Transverse colon (tissue), 4 donors: ENCODE measurements at regions not wholly inside any gene's neighbourhood (a gene's known extent, or its start where the extent isn't known, plus 50 kb on each side); places are given as distances from the start of the nearest gene placed in this dataset.

ENCODE experiments used
- DNase-seq: peaks from one replicate; pipeline ENCODE4 v3.0.0-alpha.2; 2019
- H3K27ac ChIP-seq, 4 donors: fragments of 200-600 bp; sonication (generic); 2 replicates each; pipeline ENCODE4 v1.5.1; 2016 to 2018; ENCODE audit warnings: inconsistent platforms in 4 of 4
- H3K27me3 ChIP-seq: fragments of 200-600 bp; sonication (generic); 2 replicates; pipeline ENCODE4 v1.5.1; 2017; ENCODE audit warnings: inconsistent platforms
- H3K36me3 ChIP-seq, 4 donors: fragments of 200-600 bp; sonication (generic); 2 replicates each; pipeline ENCODE4 v1.5.1; 2017 to 2019; ENCODE audit warnings: inconsistent platforms in 4 of 4
- H3K4me1 ChIP-seq, 4 donors: fragments of 200-600 bp; sonication (generic); 2 replicates each; pipeline ENCODE4 v1.5.1; 2017 to 2020; ENCODE audit warnings: inconsistent platforms in 4 of 4
- H3K4me3 ChIP-seq, 4 donors: fragments of 200-600 bp; sonication (generic); 1 replicate in 1 of 4; 2 replicates in 3 of 4; pipeline versions ENCODE4 v1.5.1 to v1.6.1; 2017 to 2019; ENCODE audit warnings: inconsistent platforms in 4 of 4
- H3K9me3 ChIP-seq, 2 donors: fragments of 200-600 bp; sonication (generic); 2 replicates each; pipeline ENCODE4 v1.5.1; 2017 to 2019; ENCODE audit warnings: inconsistent platforms in 2 of 2
- EP300 ChIP-seq: sonication (generic); formaldehyde crosslinking; IDR thresholded peaks from one replicate; pipeline ENCODE4 v1.6.1; 2017; ENCODE audit warnings: antibody characterized with exemption, low read depth
- POLR2A ChIP-seq: fragments of 450-650 bp; IDR thresholded peaks from one replicate; pipeline ENCODE4 v1.6.1; 2016; ENCODE audit warnings: antibody characterized with exemption, mild to moderate bottlenecking, moderate library complexity
- POLR2AphosphoS5 ChIP-seq, 3 donors: sonication (generic); formaldehyde crosslinking; IDR thresholded peaks; one replicate each; pipeline ENCODE4 v1.6.1; 2016; ENCODE audit warnings: antibody characterized with exemption in 3 of 3
- WGBS, 2 donors: methylation state at CpG; one replicate each; pipeline ENCODE4 v1.1.5; 2018; ENCODE audit warnings: low coverage in 1 of 2; 5-methylcytosine and 5-hydroxymethylcytosine counted together
- in situ Hi-C, 4 donors: fragments of 200-750 bp; cut with MboI; loops; one replicate each; pipeline versions ENCODE4 v1.15.0 to v1.15.1; 2017; ENCODE audit warnings: low sequenced_read_pairs in 3 of 4, low pct_ligation_motif_present in 1 of 4, low pct_unique_long_range_greater_than_20kb in 1 of 4
- intact Hi-C: fragments of 100-400 bp; cut with DNase I; formaldehyde crosslinking; loops from one replicate; pipeline ENCODE4 v1.15.1; 2023; ENCODE audit warnings: low total_unique reads
- TF ChIP-seq, protein P1 (sequence below), 5 experiments: fragments of 200-600 bp in 3 of 5; fragments of 450-650 bp in 2 of 5; sonication (generic) in 3 of 5; IDR thresholded peaks; 1 replicate in 2 of 5; 2 replicates in 3 of 5; pipeline ENCODE4 v1.5.1; 2016 to 2017; ENCODE audit warnings: antibody characterized with exemption in 5 of 5, inconsistent platforms in 3 of 5, mild to moderate bottlenecking in 2 of 5, moderate library complexity in 1 of 5

DNA sequence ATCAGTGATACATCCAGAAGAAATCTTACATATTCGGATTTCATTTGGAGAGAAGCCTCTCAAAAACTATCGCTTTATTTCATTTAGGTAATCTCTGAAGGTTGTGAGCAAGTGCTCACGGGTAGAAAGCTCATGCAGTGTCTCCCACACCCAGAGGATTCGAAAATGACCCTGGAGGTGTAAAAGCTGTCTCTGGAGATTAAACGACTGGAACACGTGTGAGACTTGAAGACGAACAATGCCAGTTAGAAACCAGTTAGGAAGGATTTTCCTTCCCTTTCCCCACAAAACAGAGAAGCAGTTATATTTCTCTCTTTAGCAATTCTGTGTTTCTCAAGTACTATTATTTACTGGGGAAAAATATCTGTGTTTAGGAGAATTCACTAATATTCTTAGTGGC, 92.5 kb upstream of the CD55 start:
- intact Hi-C loops (no loop called here), in situ Hi-C loops (no loop called here)
- whole genome bisulfite sequencing, 2 donors, result 86 to 94% methylated on average over 7 of the region's 7 CpGs
- H3K9me3 ChIP-seq, result no peaks in the 10 kb centered on the region
- peaks cover 0 to 7% (median 0%) of the 10 kb centered on the region in 4 donors for H3K4me1 ChIP-seq
- no peaks in the 10 kb centered on the region for H3K36me3 ChIP-seq
- no peak overlapping the region for H3K27ac ChIP-seq
- no peak overlapping the region for H3K4me3 ChIP-seq
- TF ChIP-seq POLR2A, result no peak
- no peak for TF ChIP-seq POLR2AphosphoS5 (IDR thresholded peaks at IDR 0.05)
- TF ChIP-seq, protein P1, sequence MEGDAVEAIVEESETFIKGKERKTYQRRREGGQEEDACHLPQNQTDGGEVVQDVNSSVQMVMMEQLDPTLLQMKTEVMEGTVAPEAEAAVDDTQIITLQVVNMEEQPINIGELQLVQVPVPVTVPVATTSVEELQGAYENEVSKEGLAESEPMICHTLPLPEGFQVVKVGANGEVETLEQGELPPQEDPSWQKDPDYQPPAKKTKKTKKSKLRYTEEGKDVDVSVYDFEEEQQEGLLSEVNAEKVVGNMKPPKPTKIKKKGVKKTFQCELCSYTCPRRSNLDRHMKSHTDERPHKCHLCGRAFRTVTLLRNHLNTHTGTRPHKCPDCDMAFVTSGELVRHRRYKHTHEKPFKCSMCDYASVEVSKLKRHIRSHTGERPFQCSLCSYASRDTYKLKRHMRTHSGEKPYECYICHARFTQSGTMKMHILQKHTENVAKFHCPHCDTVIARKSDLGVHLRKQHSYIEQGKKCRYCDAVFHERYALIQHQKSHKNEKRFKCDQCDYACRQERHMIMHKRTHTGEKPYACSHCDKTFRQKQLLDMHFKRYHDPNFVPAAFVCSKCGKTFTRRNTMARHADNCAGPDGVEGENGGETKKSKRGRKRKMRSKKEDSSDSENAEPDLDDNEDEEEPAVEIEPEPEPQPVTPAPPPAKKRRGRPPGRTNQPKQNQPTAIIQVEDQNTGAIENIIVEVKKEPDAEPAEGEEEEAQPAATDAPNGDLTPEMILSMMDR (IDR thresholded peaks at IDR 0.05), result no peak
- no peak for TF ChIP-seq EP300
- no peak for DNase-seq
- H3K27me3 ChIP-seq, result no peaks in the 10 kb centered on the region

DNA sequence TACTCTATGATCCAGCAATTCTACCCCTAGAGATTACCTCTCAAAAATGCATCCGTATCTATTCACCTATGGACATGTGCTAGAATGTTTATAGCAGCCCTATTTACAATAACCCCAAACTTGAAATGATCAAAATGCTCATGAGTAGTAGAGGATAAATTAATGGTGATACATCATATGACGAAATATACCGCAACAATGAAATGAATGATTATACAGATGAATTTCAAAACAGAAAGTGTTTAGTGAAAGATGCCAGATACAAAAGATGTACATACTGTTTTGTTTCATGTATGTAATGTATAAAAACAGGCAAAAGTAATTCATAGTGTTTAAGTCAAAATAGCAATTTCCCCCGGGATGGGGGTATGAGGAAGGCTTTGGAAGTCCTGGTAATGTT, 91.0 kb upstream of the CD55 start:
- in situ Hi-C loops, result no loop called here

DNA sequence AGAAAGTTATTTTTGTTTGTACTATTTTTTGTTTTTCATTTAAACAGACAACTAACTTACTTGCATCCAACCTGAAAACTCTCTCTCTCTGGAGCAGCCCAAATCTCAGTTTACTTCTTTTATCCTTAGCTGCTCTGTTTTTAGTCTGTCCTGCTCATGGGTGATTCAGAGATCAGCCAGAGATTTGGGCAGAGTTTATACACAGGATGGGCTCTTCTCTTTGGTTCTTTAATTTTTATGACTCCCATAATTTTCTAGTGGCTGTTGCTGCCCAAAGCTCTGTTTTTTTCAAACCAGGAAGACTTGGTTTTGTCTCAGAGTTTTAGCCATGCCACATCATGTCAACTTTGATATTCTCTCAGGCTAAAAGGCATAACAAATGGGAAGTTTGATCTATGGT, 86.8 kb upstream of the CD55 start:
- Histone ChIP-seq H3K36me3 (no peaks in the 10 kb centered on the region), H3K9me3 (no peaks in the 10 kb centered on the region), H3K4me1 (peaks cover 0 to 7% (median 0%) of the 10 kb centered on the region in 4 donors), H3K27ac (no peak overlapping the region), H3K4me3 (no peak overlapping the region), H3K27me3 (no peaks in the 10 kb centered on the region)
- in situ Hi-C loops, result no loop called here
- no peak for DNase-seq
- no peak for TF ChIP-seq POLR2AphosphoS5 (IDR thresholded peaks at IDR 0.05)
- no peak for TF ChIP-seq EP300
- TF ChIP-seq, protein P1 (IDR thresholded peaks at IDR 0.05), result no peak
- no peak for TF ChIP-seq POLR2A
- intact Hi-C loops, result no loop called here

More for the DNA sequence above, 91.0 kb upstream of the CD55 start:
- 66 to 70% methylated on average over 4 of the region's 4 CpGs for WGBS, 2 donors
- peaks cover 0 to 7% (median 0%) of the 10 kb centered on the region in 4 donors for H3K4me1 ChIP-seq
- no peaks in the 10 kb centered on the region for H3K9me3 ChIP-seq
- intact Hi-C loops, result no loop called here
- no peaks in the 10 kb centered on the region for H3K27me3 ChIP-seq
- DNase-seq, result no peak
- no peaks in the 10 kb centered on the region for H3K36me3 ChIP-seq
- H3K4me3 ChIP-seq, result no peak overlapping the region
- H3K27ac ChIP-seq, result no peak overlapping the region
- TF ChIP-seq, protein P1 (IDR thresholded peaks at IDR 0.05), result no peak
- TF ChIP-seq POLR2AphosphoS5 (IDR thresholded peaks at IDR 0.05) (no peak), POLR2A (no peak), EP300 (no peak)

DNA sequence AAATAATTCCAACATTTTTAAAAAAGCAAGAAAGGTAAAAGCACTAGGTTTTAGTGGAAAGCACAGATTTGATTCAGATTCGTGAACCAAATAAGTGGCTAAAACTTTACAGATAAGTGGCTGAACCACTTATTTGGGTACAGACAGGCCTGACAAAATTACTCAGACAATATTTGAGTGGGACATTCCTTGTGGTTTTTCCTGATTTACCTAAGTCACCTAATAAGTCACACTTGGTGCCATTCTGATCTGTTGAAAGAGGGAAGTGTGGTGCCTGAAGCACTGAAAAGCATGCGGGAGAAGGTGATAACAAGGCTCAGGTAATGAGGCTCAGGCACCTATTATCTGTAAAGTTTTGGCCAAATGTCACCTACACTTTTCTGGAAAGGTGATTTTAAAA, 81.6 kb upstream of the CD55 start:
- H3K9me3 ChIP-seq, result no peaks in the 10 kb centered on the region
- H3K36me3 ChIP-seq, result no peaks in the 10 kb centered on the region
- intact Hi-C loops, result no loop called here
- no peak overlapping the region for H3K27ac ChIP-seq
- TF ChIP-seq POLR2AphosphoS5 (IDR thresholded peaks at IDR 0.05) (no peak), EP300 (no peak), POLR2A (no peak)
- TF ChIP-seq, protein P1 (IDR thresholded peaks at IDR 0.05), result no peak
- H3K4me1 ChIP-seq, result peaks cover 0 to 15% (median 8%) of the 10 kb centered on the region in 4 donors
- H3K4me3 ChIP-seq, result no peak overlapping the region
- no peaks in the 10 kb centered on the region for H3K27me3 ChIP-seq
- WGBS, 2 donors, result 57 to 66% methylated on average over 2 of the region's 2 CpGs
- in situ Hi-C loops, result no loop called here
- no peak for DNase-seq
